ENCODE measurements at regions not wholly inside any gene's neighbourhood (a gene's known extent, or its start where the extent isn't known, plus 50 kb on each side); places are given as distances from the start of the nearest gene placed in this dataset.
"Not testable (repeated sequence)": the region's sequence is repeated elsewhere in the genome, so short reads cannot be mapped to it uniquely, and the experiment has no call there.

DNA sequence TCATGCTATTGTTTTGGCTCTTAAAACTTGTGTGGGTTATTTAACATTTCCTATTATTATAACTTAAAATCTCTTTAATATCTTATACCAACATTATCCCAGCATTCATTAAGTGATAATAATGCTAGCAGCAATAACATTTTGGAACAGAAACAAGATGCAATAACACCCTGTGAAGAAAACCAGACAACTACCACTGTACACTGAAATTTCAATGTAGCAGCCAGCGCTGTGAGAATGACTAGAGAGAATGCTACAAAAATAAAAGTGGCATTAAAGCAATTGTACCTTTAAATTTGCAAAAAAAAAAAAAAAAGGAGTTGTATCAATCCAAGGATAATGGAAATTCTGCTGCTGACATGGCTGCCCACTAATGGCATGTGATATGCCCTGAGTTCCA lies 269.9 kb downstream of the TTC32 start:
- Mint-ChIP-seq H3K4me1 (ENCODE audit: low read depth) (no peaks in the 10 kb centered on the region), H3K9me3 (no peaks in the 10 kb centered on the region), H3K27ac (no peak overlapping the region), H3K36me3 (ENCODE audit: low read depth) (no peaks in the 10 kb centered on the region), H3K27me3 (ENCODE audit: low read depth) (no peaks in the 10 kb centered on the region), H3K4me3 (ENCODE audit: low read depth) (no peak overlapping the region)
- intact Hi-C loops (cut with micrococcal nuclease), result no loop called here
- DNase-seq (ENCODE audit: low spot score), result no peak

DNA sequence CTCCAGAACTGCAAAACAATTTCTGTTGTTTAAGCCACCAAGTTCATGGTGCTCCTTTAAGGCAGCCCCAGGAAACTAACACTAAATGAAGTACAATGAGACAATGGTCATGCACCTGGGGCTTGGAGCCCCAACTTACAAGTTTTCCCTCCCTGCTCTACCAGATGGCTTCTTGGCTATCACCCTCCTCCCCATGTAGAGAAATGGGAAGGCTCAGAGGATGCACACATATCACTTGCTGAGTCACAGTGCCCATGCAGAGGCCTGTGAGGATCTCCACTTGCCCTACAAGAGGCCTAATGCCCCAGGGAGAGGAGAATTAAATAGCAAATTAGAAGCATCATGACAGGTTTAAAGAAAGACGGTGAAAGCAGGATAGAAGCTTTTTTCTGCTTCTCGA lies 270.9 kb downstream of the TTC32 start:
- intact Hi-C loops (cut with micrococcal nuclease), result no loop called here
- no peak for DNase-seq (ENCODE audit: low spot score)
- no peaks in the 10 kb centered on the region for H3K4me1 Mint-ChIP-seq (ENCODE audit: low read depth)
- no peaks in the 10 kb centered on the region for H3K9me3 Mint-ChIP-seq
- H3K27ac Mint-ChIP-seq, result no peak overlapping the region
- H3K27me3 Mint-ChIP-seq (ENCODE audit: low read depth), result no peaks in the 10 kb centered on the region
- H3K36me3 Mint-ChIP-seq (ENCODE audit: low read depth), result no peaks in the 10 kb centered on the region
- H3K4me3 Mint-ChIP-seq (ENCODE audit: low read depth), result no peak overlapping the region

DNA sequence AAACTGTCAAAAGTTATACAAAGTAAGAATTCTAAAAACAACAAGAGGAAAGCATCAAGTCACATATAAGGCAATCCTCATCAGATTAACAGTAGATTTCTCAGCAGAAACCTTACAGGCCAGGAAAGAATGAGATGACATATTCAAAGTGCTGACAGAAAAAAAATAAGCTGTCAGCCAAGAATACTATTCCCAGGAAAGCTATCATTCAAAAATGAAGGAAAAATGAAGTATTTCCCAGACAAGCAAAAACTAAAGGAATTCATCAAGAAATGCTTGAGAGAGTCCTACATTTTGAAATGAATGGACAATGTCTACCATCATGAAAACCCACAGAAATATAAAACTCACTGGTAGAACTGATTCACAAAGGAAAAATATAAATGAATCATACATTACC lies 268.9 kb upstream of the OSR1 start:
- DNase-seq (ENCODE audit: low spot score), result no peak
- Mint-ChIP-seq H3K27me3 (ENCODE audit: low read depth) (no peaks in the 10 kb centered on the region), H3K36me3 (ENCODE audit: low read depth) (no peaks in the 10 kb centered on the region), H3K27ac (no peak overlapping the region), H3K4me3 (ENCODE audit: low read depth) (no peak overlapping the region), H3K9me3 (no peaks in the 10 kb centered on the region), H3K4me1 (ENCODE audit: low read depth) (no peaks in the 10 kb centered on the region)
- intact Hi-C loops (cut with micrococcal nuclease), result no loop called here

DNA sequence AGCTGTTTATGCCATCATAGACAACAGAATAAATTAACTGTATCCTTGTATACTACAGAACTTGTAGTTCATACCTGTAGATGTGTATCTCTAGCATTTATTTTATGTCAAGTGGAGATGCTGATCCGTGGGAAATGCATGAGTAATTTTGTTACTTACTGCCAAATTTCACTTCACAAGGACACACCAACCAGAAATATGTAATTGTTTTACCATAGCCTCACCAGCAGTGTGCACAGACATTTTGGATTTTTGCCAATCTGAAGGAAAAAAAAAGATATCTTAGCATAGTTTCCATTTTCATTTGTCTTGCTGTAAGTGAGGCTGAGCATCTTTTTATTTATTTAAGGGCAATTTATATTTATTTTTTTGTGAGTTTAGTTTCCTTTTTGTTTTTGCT lies 265.1 kb upstream of the OSR1 start:
- no peak for DNase-seq (ENCODE audit: low spot score)
- no peak overlapping the region for H3K4me3 Mint-ChIP-seq (ENCODE audit: low read depth)
- intact Hi-C loops (cut with micrococcal nuclease), result no loop called here
- H3K27ac Mint-ChIP-seq, result no peak overlapping the region
- H3K4me1 Mint-ChIP-seq (ENCODE audit: low read depth), result no peaks in the 10 kb centered on the region
- H3K27me3 Mint-ChIP-seq (ENCODE audit: low read depth), result no peaks in the 10 kb centered on the region
- no peaks in the 10 kb centered on the region for H3K9me3 Mint-ChIP-seq
- no peaks in the 10 kb centered on the region for H3K36me3 Mint-ChIP-seq (ENCODE audit: low read depth)

DNA sequence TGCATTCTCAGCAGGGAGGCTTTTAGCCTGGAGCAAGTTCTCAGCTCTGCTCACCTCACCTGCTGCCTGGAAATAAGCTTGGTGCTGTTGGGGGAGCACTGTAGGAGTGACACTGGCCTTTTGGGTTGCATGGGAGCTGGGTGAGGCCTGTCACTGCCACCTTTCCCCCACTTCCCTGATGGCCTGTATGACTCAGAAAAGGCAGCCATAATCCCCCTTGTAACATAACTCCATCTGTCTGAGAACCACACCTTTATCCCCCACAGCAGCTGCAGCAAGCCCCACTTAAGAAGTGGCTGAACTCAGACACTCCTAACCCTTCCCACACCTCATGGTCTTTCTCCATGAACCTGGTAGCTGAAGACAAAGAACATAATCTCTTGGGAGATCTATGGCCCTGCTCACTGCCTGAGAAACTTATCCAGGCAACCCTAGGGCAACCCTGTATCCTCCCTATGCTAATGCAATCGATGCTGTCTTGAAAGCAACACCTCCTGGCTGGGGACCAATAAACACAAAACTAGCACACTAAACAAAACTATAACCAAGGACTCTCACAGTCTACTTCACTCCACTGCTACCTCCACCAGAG lies 258.9 kb upstream of the OSR1 start:
- no peak for DNase-seq (ENCODE audit: low spot score)
- Mint-ChIP-seq H3K27ac (no peak overlapping the region), H3K36me3 (ENCODE audit: low read depth) (no peaks in the 10 kb centered on the region), H3K4me1 (ENCODE audit: low read depth) (no peaks in the 10 kb centered on the region), H3K4me3 (ENCODE audit: low read depth) (no peak overlapping the region), H3K27me3 (ENCODE audit: low read depth) (no peaks in the 10 kb centered on the region), H3K9me3 (peaks cover 29% of the 10 kb centered on the region)
- intact Hi-C loops (cut with micrococcal nuclease), result no loop called here

DNA sequence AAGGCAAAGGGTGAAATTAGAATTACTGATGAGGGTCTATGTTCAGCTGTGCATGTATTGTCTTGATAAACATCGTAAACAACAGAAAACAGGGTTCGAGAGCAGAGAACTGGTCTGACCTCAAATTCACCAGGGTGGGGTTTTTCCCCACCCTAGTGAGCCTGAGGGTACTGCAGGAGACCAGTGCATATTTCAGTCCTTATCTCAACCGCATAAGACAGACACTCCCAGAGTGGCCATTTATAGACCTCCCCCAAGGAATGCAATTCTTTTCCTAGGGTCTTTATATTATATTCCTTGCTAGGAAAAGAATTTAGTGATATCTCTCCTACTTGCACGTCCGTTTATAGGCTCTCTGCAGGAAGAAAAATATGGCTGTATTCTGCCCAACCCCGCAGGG lies 257.0 kb upstream of the OSR1 start:
- H3K27me3 Mint-ChIP-seq (ENCODE audit: low read depth); H3K36me3 Mint-ChIP-seq (ENCODE audit: low read depth); H3K4me3 Mint-ChIP-seq (ENCODE audit: low read depth); DNase-seq (ENCODE audit: low spot score); H3K27ac Mint-ChIP-seq; H3K4me1 Mint-ChIP-seq (ENCODE audit: low read depth); intact Hi-C loops (cut with micrococcal nuclease): not testable (repeated sequence)
- peaks cover 29% of the 10 kb centered on the region for H3K9me3 Mint-ChIP-seq

DNA sequence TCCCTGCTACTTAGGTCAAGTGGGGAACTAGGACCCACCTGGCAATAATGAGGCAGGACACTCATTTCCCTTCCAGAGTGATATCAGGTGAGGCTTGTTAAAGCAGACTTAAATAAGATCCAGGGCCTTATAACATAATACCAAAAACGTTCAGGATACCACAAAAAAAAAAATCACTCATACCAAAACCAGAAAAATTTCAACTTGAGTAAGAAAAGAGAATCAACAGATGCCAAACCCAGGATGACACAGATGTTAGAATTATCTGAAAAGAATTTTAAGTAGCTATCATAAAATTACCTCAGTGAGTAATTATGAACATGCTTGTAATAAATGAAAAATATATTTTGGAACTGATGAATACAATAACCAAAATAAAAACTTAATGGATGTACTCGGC lies 255.6 kb upstream of the OSR1 start:
- no peaks in the 10 kb centered on the region for H3K36me3 Mint-ChIP-seq (ENCODE audit: low read depth)
- H3K27ac Mint-ChIP-seq, result no peak overlapping the region
- no peaks in the 10 kb centered on the region for H3K27me3 Mint-ChIP-seq (ENCODE audit: low read depth)
- DNase-seq (ENCODE audit: low spot score), result no peak
- no peak overlapping the region for H3K4me3 Mint-ChIP-seq (ENCODE audit: low read depth)
- peaks cover 29% of the 10 kb centered on the region for H3K9me3 Mint-ChIP-seq
- H3K4me1 Mint-ChIP-seq (ENCODE audit: low read depth), result no peaks in the 10 kb centered on the region
- intact Hi-C loops (cut with micrococcal nuclease), result no loop called here

DNA sequence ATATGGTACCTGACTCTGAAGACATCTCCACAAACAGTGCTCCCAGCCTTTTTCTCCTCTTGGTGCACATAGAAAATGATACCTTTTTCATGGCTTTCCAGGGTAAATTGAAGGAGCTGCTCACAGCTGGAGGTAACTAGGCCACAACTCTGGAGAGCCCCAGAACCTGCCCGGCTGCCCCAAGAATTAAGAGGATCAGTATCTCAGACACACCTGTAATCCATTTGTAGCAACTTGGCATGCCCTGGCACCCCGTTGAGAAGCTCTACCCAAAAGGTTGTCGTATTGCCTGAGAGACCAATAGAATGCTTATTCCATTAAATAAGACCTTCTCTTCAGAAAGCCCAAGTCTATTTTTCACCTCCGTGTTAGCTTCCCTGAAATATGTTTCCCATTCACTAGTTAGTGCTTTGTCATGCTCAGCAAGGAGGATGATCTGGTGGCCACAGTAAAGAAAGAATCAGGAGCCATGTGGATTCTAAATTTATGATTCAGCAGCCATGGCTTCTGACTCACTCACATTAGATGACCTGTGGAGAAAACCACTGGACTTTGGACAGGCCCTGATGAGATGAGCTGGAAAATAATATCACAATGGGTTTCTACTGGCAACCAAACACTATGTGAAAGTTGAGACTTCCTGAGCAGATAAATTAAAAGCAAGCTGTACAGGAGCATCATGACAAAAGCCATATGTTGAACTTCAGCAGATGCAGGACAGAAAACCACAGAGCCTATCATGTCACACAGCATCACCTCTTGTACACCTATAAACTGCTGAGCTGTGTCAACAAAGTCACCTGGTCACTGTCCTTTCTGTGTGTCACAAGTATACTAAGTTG lies 253.3 kb upstream of the OSR1 start:
- Mint-ChIP-seq H3K4me1 (ENCODE audit: low read depth) (no peaks in the 10 kb centered on the region), H3K4me3 (ENCODE audit: low read depth) (no peak overlapping the region), H3K9me3 (peaks cover 25% of the 10 kb centered on the region), H3K36me3 (ENCODE audit: low read depth) (no peaks in the 10 kb centered on the region), H3K27ac (no peak overlapping the region), H3K27me3 (ENCODE audit: low read depth) (no peaks in the 10 kb centered on the region)
- intact Hi-C loops (cut with micrococcal nuclease), result no loop called here
- no peak for DNase-seq (ENCODE audit: low spot score)

DNA sequence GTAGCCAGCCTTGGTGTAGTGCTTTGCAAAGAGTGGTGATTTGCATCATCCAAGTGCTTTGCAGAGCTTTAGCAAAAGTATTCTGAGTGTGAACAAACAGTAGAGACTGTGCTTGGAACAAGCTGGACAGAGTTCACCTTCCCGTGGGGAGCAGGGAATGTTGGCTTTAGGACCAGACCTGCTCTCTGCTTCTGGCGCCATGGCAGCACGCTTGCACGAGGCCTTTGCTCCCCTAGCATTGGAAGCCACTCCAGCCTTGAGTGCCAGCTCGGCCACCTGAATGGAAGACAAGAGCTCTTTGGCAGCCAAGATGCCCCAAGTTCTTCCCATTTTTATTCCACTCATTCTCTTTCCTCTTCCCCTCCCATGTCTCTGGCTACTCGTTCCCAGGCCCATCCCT lies 250.8 kb upstream of the OSR1 start:
- no peak overlapping the region for H3K4me3 Mint-ChIP-seq (ENCODE audit: low read depth)
- no peaks in the 10 kb centered on the region for H3K4me1 Mint-ChIP-seq (ENCODE audit: low read depth)
- H3K27ac Mint-ChIP-seq, result no peak overlapping the region
- no peaks in the 10 kb centered on the region for H3K36me3 Mint-ChIP-seq (ENCODE audit: low read depth)
- H3K9me3 Mint-ChIP-seq, result peaks cover 5% of the 10 kb centered on the region
- H3K27me3 Mint-ChIP-seq (ENCODE audit: low read depth), result no peaks in the 10 kb centered on the region
- intact Hi-C loops (cut with micrococcal nuclease), result no loop called here
- DNase-seq (ENCODE audit: low spot score), result no peak

DNA sequence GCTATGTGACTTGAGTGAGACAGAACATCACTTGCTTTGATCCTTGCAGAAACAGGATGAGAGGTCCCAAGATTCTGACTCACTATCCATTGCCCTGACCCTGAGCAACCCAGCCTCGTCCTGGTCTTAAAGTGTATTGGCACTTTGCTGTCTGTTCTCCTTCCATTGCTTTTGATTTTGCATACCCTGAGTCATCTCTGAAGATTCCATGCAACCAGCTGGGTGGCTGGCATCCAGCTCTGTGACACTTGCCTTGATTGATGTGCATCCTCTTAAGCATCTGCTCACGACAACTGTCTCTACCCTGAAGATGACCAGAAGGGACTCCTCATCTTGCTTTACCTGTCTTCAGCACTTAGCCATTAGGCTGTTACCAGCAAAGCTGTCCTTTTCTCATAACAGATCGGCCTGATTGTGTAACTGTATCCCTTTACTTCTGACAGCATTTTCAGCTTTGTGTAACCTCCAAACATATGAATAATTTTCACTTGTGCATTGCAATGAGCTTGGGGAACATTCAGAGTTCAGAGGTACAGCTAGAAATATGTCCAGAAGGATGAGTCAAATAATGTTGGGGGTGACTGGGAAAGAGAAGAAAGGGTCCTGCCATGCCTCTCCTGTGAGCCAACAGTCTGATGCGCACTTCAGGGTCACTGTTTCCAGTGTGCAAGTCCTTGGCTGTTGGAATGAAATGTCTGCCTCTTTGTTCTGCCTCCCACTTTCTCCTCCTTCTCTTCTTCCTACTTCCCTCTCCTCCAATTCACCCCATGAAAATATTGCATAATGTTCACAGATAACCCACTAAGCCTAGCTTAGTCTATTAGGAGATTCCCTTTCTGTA lies 249.7 kb upstream of the OSR1 start:
- intact Hi-C loops (cut with micrococcal nuclease), result no loop called here
- Mint-ChIP-seq H3K27me3 (ENCODE audit: low read depth) (no peaks in the 10 kb centered on the region), H3K27ac (no peak overlapping the region), H3K36me3 (ENCODE audit: low read depth) (no peaks in the 10 kb centered on the region), H3K4me1 (ENCODE audit: low read depth) (no peaks in the 10 kb centered on the region), H3K4me3 (ENCODE audit: low read depth) (no peak overlapping the region), H3K9me3 (no peaks in the 10 kb centered on the region)
- no peak for DNase-seq (ENCODE audit: low spot score)

DNA sequence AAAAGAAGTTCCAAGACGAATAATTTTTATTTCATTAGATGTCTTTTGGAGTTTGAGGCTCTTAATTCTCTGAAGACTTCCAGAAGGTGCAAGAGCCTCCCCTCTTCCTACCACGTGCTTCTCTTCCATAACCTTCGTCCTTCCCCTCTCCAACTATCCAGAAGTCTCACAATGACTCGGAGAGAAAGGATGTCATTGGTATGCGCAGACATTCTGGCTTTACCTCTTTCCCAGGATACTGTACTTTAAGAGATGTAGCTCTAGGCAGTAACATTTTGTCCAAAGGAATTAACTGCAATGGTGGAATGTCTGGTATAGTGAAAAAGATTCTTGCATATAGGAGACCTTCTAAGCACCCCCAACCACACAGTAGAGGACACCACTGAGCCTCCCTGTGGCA lies 249.0 kb upstream of the OSR1 start:
- intact Hi-C loops (cut with micrococcal nuclease), result no loop called here
- H3K4me3 Mint-ChIP-seq (ENCODE audit: low read depth), result no peak overlapping the region
- no peak for DNase-seq (ENCODE audit: low spot score)
- H3K27me3 Mint-ChIP-seq (ENCODE audit: low read depth), result no peaks in the 10 kb centered on the region
- no peaks in the 10 kb centered on the region for H3K36me3 Mint-ChIP-seq (ENCODE audit: low read depth)
- no peaks in the 10 kb centered on the region for H3K9me3 Mint-ChIP-seq
- H3K27ac Mint-ChIP-seq, result no peak overlapping the region
- no peaks in the 10 kb centered on the region for H3K4me1 Mint-ChIP-seq (ENCODE audit: low read depth)

DNA sequence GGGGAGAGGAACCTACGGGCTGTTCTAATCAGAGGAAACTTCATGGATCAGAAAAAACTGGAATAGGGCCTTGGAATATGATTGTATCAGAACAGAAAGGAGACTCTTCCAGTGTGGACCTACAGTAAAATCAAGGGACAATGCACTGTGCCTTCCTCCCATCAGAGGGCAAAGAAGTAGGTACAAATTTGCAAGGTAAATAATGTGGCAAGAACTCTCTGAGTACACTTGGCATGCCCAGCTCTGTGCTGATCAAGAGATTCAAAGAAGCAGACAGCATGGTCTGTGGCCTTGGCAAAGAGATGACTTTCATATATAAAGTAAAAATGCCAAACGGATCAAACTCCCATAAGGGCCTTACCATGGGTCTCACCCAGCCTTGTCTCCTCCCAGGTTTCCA lies 242.6 kb upstream of the OSR1 start:
- intact Hi-C loops (cut with micrococcal nuclease), result no loop called here
- Mint-ChIP-seq H3K36me3 (ENCODE audit: low read depth) (no peaks in the 10 kb centered on the region), H3K27me3 (ENCODE audit: low read depth) (no peaks in the 10 kb centered on the region), H3K4me3 (ENCODE audit: low read depth) (no peak overlapping the region), H3K9me3 (no peaks in the 10 kb centered on the region), H3K4me1 (ENCODE audit: low read depth) (no peaks in the 10 kb centered on the region), H3K27ac (no peak overlapping the region)
- no peak for DNase-seq (ENCODE audit: low spot score)

DNA sequence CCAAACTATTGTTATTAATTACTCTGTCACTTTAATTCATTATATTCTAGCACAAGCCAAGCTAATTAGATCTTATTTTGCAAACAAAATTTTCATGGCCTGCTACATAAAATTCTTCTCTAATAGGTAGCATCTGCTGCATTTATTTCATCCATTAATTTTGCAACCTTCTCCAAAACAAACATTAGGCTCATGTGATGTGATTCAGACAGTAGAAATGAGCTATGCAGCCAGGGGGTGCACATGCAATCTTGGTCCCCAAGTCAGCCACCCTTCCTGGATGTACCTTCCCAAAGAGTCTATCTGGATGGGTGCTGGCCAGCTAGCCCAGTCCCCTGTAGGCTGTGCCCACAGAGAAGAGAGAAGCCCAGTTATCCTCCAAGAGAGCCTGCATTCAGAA lies 242.1 kb upstream of the OSR1 start:
- H3K9me3 Mint-ChIP-seq, result no peaks in the 10 kb centered on the region
- intact Hi-C loops (cut with micrococcal nuclease), result no loop called here
- no peaks in the 10 kb centered on the region for H3K27me3 Mint-ChIP-seq (ENCODE audit: low read depth)
- no peaks in the 10 kb centered on the region for H3K4me1 Mint-ChIP-seq (ENCODE audit: low read depth)
- no peak overlapping the region for H3K27ac Mint-ChIP-seq
- H3K36me3 Mint-ChIP-seq (ENCODE audit: low read depth), result no peaks in the 10 kb centered on the region
- H3K4me3 Mint-ChIP-seq (ENCODE audit: low read depth), result no peak overlapping the region
- DNase-seq (ENCODE audit: low spot score), result no peak

All from activated T-helper 2 cell treated with anti-CD3 and anti-CD28 coated beads, Interferon-gamma antibody, Interleukin-2, Interleukin-4, amounts not matched to agents 10 μg/mL and 5 μg/mL and 100 μg/mL, durations not matched to agents 14 hours and 24 hours and 36 hours (primary cell).